ENCODE measurements at regions not wholly inside any gene's neighbourhood (a gene's known extent, or its start where the extent isn't known, plus 50 kb on each side); places are given as distances from the start of the nearest gene placed in this dataset.

DNA sequence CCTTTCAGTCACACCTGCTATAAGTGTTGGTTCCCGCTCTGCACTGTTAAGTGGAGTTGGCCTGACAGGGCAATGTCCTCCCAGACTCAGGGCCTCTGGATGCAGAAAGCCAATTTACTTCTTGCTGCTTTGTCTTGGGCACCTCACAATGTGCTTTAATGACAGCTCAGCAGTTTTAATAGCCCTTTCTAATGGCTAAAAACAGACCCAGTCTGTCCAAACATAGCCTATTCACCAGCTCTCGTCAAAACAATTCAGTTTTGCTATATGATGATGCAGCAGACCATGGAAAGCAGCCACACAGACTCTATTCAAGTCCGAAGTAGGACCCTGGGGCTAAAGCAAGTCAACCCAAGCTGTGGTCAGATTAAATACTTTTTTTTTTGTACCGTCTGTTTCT lies 529.1 kb upstream of the SEMA6A start:
- TF ChIP-seq HDAC6 (IDR thresholded peaks at IDR 0.05; ENCODE audit: unreplicated experiment): no peak
- no peak for TF ChIP-seq MAX (IDR thresholded peaks at IDR 0.05; ENCODE audit: low read depth, low read length)
- TF ChIP-seq YY1 (IDR thresholded peaks at IDR 0.05; ENCODE audit: low read depth, low read length): no peak
- TF ChIP-seq YBX1 (IDR thresholded peaks at IDR 0.05): no peak
- no peak for TF ChIP-seq CREM (IDR thresholded peaks at IDR 0.05; ENCODE audit: low read depth)
- no peak for TF ChIP-seq REST (IDR thresholded peaks at IDR 0.05; ENCODE audit: low read depth, low read length)
- no peak for TF ChIP-seq MXI1 (IDR thresholded peaks at IDR 0.05; ENCODE audit: low read depth, low read length)
- no peak for TF ChIP-seq EZH2 (IDR thresholded peaks at IDR 0.05; ENCODE audit: borderline replicate concordance, control insufficient read depth, low read depth, low read length)
- TF ChIP-seq, protein P1, sequence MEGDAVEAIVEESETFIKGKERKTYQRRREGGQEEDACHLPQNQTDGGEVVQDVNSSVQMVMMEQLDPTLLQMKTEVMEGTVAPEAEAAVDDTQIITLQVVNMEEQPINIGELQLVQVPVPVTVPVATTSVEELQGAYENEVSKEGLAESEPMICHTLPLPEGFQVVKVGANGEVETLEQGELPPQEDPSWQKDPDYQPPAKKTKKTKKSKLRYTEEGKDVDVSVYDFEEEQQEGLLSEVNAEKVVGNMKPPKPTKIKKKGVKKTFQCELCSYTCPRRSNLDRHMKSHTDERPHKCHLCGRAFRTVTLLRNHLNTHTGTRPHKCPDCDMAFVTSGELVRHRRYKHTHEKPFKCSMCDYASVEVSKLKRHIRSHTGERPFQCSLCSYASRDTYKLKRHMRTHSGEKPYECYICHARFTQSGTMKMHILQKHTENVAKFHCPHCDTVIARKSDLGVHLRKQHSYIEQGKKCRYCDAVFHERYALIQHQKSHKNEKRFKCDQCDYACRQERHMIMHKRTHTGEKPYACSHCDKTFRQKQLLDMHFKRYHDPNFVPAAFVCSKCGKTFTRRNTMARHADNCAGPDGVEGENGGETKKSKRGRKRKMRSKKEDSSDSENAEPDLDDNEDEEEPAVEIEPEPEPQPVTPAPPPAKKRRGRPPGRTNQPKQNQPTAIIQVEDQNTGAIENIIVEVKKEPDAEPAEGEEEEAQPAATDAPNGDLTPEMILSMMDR (IDR thresholded peaks at IDR 0.05 in 2 of 3, conservative IDR thresholded peaks at IDR 0.05 in 1 of 3; ENCODE audit: control insufficient read depth in 2 of 3, extremely low read depth in 1 of 3, insufficient read depth in 1 of 3, low read depth in 3 of 3, low read length in 3 of 3): no peak
- TF ChIP-seq, protein P2, sequence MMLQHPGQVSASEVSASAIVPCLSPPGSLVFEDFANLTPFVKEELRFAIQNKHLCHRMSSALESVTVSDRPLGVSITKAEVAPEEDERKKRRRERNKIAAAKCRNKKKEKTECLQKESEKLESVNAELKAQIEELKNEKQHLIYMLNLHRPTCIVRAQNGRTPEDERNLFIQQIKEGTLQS (IDR thresholded peaks at IDR 0.05; ENCODE audit: borderline replicate concordance, extremely low read depth, low read depth, low read length): no peak
- TF ChIP-seq TAF1 (IDR thresholded peaks at IDR 0.05; ENCODE audit: borderline replicate concordance, low read depth, low read length): no peak
- TF ChIP-seq POLR2A (IDR thresholded peaks at IDR 0.05; ENCODE audit: low read depth, low read length): no peak
- no peak for TF ChIP-seq SMC3 (IDR thresholded peaks at IDR 0.05; ENCODE audit: borderline replicate concordance, low read length)

All from GM12878 (cell line).